SKM-1 treated with dmso at 0.1 percent for 144 hours (cell line): ENCODE measurements at regions not wholly inside any gene's neighbourhood (a gene's known extent, or its start where the extent isn't known, plus 50 kb on each side); places are given as distances from the start of the nearest gene placed in this dataset.
"Not testable (repeated sequence)": the region's sequence is repeated elsewhere in the genome, so short reads cannot be mapped to it uniquely, and the experiment has no call there.

Source experiments
- DNase-seq: peaks from one replicate; lab custom pipeline; 2025; ENCODE audit not compliant: unreplicated experiment; lab: John Stamatoyannopoulos, UW

GRCh38 chr10:28733245-28733644, 55.9 kb downstream of the BAMBI start:
- DNase-seq, result no peak

GRCh38 chr10:28733647-28734046, 56.3 kb downstream of the BAMBI start:
- DNase-seq, result no peak

- DNase-seq, result no peak
Measured at GRCh38 chr10:28734938-28735759, 57.8 kb downstream of the BAMBI start.

- DNase-seq, result no peak
Measured at GRCh38 chr10:28737096-28737495, 59.8 kb downstream of the BAMBI start.

GRCh38 chr10:28738200-28738599, 60.9 kb downstream of the BAMBI start:
- no peak for DNase-seq

- DNase-seq, result no peak
Measured at GRCh38 chr10:28743576-28743975, 66.3 kb downstream of the BAMBI start.

GRCh38 chr10:28744069-28744768, 66.9 kb downstream of the BAMBI start:
- no peak for DNase-seq

- DNase-seq, result no peak
Measured at GRCh38 chr10:28754930-28755718, 77.8 kb downstream of the BAMBI start.

GRCh38 chr10:28761084-28761846, 83.9 kb downstream of the BAMBI start:
- no peak for DNase-seq

GRCh38 chr10:28763471-28764170, 86.3 kb downstream of the BAMBI start:
- no peak for DNase-seq

GRCh38 chr10:28765641-28766040, 88.3 kb downstream of the BAMBI start:
- no peak for DNase-seq

GRCh38 chr10:28768227-28768626, 90.9 kb downstream of the BAMBI start:
- no peak for DNase-seq

- no peak for DNase-seq
Measured at GRCh38 chr10:28769091-28769604, 91.8 kb downstream of the BAMBI start.

GRCh38 chr10:28771580-28772090, 94.3 kb downstream of the BAMBI start:
- DNase-seq, result not testable (repeated sequence)

- DNase-seq, result no peak
Measured at GRCh38 chr10:28774051-28774995, 97.0 kb downstream of the BAMBI start.

- DNase-seq, result no peak
Measured at GRCh38 chr10:28775773-28776172, 98.5 kb downstream of the BAMBI start.

GRCh38 chr10:28776519-28776918, 99.2 kb downstream of the BAMBI start:
- DNase-seq, result no peak

GRCh38 chr10:28777911-28778310, 100.6 kb downstream of the BAMBI start:
- no peak for DNase-seq

GRCh38 chr10:28778524-28778923, 101.2 kb downstream of the BAMBI start:
- DNase-seq, result no peak
